ENCODE measurements at regions not wholly inside any gene's neighbourhood (a gene's known extent, or its start where the extent isn't known, plus 50 kb on each side); places are given as distances from the start of the nearest gene placed in this dataset.
"Not testable (repeated sequence)": the region's sequence is repeated elsewhere in the genome, so short reads cannot be mapped to it uniquely, and the experiment has no call there.

GRCh38 chr15:47876986-47877385 is 159.7 kb downstream of the SEMA6D start:
- no peak for DNase-seq (ENCODE audit: low spot score)
- intact Hi-C loops (cut with DNase I), result no loop called here

- DNase-seq (ENCODE audit: low spot score), result no peak
- intact Hi-C loops (cut with DNase I), result no loop called here
Measured at GRCh38 chr15:47877836-47878235, 160.5 kb downstream of the SEMA6D start.

GRCh38 chr15:47885920-47886319 is 168.6 kb downstream of the SEMA6D start:
- intact Hi-C loops (cut with DNase I), result no loop called here
- no peak for DNase-seq (ENCODE audit: low spot score)

DNA sequence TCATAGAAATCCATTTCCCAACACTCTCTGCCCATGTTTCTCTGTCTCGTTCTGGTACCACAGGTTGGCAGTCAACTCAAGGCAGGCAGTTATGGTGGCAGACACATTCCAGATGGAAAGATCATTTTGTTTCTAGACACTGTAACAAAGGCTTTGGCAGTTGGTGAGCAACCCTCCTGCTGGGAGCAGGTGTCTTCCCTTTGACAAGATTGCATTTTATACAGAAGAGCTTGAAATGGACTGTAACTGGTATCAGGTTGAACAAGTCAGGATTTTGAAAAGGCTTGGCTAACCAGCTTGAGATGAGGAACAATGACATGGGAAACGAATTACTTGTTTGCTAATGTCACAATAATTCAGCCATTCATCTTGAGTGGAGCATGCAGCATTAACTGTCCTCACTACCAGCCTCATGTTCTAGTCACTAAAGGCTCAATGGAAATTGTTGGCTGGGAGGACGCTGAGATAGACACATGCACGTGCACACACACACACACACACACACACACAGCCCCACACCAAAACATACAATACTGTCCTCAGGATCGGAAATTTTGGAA is 170.0 kb downstream of the SEMA6D start:
- intact Hi-C loops (cut with DNase I), result no loop called here
- DNase-seq (ENCODE audit: low spot score), result no peak

DNA sequence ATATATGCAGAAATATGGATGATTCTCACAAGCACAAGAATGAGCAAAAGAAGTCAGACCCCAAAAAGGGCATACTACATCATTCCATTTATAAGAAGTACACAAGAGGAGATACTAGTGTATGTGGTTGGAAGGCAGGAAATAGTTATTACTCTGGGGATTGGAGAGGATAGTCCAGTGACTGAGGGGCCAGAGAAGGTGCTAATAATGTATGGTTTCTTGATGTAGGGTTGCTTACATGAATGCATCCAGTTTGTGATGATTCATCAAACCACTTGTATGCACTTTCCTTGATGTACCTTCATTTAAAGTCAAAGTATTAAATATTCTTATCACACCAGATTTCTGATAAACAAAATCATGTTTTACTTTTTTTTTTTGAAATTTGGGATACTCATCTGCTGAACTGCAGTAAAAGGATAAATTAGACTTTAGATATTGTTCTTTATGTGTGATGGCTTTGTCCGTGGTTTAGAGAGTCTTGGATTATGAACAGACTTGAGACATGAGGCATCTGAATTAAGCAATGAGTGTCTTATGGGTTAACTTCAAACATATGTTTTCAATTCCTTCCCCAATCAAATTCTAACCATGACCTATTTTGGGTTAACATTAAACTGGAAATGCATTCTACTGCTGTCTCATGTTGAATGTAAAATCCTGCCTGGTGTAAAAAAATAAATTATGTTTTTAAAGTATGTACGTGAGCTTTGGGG is 171.2 kb downstream of the SEMA6D start:
- intact Hi-C loops (cut with DNase I), result no loop called here
- no peak for DNase-seq (ENCODE audit: low spot score)

DNA sequence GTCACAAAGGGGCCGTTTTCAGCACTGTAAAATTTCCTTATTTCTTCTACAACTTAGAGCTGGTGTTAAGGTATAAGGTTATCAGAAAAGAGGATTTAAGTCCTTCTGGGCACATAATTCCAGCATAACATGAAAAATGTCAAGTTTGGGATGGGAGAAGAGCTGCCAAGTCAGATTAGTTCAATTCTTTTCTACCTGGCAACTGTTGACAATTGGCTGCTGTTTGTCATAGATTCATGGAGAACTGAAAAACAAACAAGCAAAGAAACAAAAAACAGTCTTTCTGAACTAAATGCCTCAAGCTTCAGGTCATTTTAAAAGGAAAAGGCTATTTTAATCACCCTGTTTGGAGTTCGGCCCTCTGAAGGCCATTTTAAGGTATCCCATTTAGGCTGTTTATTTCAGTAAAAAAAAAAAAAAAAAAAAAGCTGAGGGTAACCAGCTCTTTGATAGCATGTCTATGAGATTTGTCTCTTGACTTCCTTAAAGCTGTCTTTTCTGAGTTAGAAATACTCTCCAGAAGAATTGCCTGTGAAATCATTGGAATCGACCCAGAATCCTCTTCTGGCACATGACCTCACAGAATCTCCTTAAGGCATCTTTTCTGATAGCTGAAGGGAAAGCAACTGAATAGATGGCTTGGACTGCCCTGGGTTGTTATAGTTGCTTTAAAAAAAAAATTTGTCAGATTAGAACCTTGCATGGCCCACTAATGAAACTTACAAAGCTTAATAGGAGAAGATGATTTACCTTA is 173.3 kb downstream of the SEMA6D start:
- no peak for DNase-seq (ENCODE audit: low spot score)
- intact Hi-C loops (cut with DNase I), result no loop called here

DNA sequence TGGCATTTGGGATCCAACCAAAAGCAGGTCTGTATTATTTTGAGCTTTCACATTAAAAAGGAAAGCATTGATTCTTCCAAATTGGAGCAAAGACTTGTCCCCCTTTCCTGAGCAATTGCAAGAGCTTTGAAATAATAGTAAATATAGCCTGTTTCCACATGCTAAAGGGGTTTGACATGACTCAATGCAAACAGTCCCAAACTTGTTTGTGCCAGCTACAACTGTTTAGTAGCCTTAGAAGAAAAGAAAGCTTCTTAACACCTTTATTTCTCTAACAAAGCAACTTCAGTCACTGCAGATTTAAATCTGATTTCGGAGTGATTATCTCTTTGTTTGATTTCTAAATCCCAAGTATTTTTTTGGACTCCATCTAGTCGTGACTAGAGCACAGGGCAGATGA is 180.2 kb downstream of the SEMA6D start:
- DNase-seq (ENCODE audit: low spot score), result no peak
- intact Hi-C loops (cut with DNase I), result no loop called here

DNA sequence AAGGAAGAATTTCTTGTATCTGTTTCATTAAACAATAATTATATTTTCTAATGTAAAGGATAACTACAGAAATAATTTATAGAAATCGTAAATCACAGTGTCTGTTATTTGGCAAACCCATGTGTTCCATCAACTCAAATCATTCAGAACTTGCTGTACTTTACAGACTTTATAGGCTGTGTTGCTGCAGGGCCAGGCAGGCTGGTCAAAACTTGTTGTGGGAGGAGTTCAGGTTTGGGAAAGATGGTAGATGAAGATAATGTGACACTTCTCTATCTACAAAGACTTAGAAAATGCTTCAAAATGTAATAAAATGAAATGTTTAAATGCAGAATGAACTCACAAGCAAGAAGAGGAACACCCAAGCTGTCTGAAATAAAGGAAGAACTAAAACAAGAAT is 183.4 kb downstream of the SEMA6D start:
- intact Hi-C loops (cut with DNase I), result no loop called here
- DNase-seq (ENCODE audit: low spot score), result no peak

DNA sequence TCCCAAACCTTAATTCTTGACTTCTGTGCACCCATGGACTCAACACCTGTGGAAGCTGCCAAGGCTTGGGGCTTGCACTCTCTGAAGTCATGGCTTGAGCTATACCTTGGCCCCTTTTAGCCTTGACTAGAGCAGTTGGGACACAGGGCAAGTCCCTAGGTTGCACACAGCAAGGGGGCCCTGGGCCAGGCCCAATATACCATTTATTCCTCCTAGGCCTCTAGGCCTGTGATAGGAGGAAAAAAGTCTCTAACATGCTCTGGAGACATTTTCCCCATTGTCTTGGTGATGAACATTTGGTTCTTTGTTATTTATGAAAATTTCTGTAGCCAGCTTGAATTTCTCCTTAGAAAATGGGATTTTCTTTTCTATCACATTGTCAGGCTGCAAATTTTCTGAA is 186.1 kb downstream of the SEMA6D start:
- intact Hi-C loops (cut with DNase I), result no loop called here
- DNase-seq (ENCODE audit: low spot score), result no peak

- intact Hi-C loops (cut with DNase I), result no loop called here
- no peak for DNase-seq (ENCODE audit: low spot score)
Measured at GRCh38 chr15:47908486-47908885, 191.2 kb downstream of the SEMA6D start.

DNA sequence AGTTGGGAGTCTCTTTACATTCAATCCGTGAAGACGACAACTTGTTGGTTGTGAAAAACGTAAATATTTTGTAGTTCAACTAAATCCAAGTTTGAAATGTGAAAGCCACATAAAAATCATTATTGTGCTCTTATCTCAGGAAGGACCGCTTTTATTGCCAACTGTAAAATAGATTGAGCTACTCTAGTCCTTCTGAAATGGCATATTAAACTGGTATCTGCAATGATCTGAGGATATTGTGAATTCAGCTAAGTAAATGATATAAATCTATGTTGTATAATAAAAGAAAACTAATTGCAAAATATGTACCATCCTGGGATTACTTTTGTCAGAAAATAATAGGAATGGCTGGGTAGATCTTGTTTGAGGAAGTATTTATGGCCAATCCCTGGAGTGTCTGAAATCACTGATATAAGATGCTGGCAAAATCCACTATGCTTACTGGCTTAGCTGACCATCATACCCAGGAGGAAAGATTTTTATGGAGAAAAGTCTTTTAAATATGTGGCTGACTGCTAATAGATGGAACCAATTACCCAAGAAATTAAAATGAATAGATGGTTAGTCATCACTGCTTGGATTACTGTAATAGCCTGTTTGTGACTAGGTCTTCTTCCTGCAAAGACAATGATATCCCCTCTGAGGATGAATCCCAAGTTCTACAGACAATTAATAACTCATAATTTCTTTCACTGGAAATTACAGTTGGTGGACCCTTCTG is 191.8 kb downstream of the SEMA6D start:
- intact Hi-C loops (cut with DNase I), result no loop called here
- no peak for DNase-seq (ENCODE audit: low spot score)

DNA sequence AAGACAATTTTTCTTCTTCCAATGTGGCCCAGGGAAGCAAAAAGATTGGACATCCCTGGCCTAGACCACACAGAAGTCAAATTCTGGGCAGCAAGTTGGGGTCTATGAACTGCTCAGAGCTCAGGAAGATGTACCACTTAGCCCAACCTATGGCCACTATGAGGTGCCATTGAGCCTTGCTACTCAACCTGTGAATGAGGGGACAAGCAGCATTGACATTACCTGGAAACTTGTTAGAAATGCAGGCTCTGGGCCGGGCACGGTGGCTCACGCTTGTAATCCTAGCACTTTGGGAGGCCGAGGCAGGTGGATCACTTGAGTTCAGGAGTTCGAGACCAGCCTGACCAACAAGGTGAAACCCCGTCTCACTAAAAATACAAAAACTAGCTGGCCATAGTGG is 195.6 kb downstream of the SEMA6D start:
- intact Hi-C loops (cut with DNase I), result not testable (repeated sequence)

DNA sequence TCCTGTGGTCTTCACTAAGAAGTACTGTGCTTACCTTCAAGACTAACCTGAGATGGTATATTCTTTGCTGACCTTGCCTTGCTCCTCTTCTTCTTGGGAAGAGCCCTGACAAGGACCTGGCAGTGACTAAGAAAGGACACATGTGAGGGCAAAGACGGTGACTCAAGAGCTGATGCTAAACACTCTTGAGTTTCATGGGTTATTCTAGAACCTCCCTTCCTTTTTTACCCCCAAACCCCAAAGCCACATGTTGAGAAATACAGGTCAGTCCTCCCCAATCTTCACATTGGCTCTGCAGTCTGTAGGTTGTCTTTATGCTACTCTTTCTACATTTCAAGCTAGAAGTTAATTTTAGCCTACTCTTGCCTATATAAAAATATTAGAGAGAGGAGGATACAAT is 200.6 kb downstream of the SEMA6D start:
- intact Hi-C loops (cut with DNase I), result no loop called here
- DNase-seq (ENCODE audit: low spot score), result no peak

More for the DNA sequence above, 195.6 kb downstream of the SEMA6D start:
- not testable (repeated sequence) for DNase-seq (ENCODE audit: low spot score)

DNA sequence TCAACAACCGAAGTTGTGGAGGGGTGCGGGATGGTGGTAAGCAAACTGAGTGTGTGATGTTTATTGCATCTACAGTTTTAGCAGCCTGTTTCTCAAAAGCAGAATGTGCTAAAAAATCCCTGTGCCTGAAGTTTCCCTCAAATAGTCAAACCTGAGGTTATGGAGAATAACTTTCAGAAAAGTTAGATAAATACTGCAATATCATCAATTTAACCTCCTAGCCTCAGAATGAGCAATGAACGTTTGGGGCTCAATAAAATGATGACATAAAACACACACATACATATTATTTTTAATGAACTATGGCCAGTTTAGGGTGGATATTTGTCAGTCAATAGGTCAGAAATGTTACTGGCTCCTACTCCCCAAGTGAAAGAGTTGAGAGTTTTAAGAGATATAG is 201.6 kb downstream of the SEMA6D start:
- intact Hi-C loops (cut with DNase I), result no loop called here
- DNase-seq (ENCODE audit: low spot score), result no peak

DNA sequence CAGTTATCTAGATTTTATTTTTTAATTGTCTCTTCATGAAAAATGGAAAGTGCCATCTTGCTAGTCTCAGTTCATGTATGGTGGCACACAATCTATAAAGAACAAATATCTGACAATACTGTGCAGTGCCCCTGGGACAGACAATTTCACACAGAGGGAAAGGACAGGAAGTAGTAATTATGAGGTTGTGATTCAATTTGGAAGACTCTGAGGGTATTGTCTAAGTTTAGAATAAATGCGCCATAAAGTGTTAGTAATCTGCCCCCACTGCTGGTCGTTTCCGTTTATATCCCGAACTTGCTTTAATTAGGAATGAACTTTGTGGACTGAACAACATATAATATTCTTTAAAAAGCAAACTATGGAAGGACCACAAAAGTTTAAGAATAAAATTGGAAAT is 196.4 kb upstream of the SLC24A5 start:
- intact Hi-C loops (cut with DNase I), result no loop called here
- no peak for DNase-seq (ENCODE audit: low spot score)

DNA sequence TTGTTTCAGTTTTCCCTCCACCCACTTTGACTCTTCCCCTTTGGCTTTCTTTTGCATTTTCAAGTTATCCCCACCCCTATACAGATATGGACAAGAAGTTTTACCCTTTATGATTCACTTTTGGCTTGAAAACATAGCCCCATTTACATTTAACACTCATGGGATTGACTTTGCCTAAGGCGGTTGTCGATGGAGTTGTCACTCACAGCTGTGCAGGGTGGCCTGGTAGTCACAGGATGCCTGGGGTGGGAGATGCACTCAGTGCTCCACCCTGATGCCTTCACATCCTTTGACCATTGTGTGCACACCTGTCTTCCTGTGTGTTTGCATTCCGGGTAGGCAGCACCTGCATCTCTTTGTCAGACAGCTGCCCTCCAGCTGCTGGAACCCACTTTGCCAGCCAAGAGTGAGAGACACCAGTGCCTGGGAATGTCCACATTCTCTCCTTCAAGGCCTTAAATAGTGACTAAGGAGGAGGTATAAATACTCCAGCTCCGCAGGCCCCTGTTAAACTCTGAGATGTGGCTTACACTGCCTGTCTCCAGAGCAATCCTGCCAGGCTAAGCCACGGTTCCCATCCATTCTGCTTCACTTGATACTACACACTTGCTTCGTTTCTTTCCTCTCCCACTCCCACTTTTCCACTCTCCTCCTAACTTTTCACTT is 191.5 kb upstream of the SLC24A5 start:
- intact Hi-C loops (cut with DNase I), result no loop called here
- no peak for DNase-seq (ENCODE audit: low spot score)

DNA sequence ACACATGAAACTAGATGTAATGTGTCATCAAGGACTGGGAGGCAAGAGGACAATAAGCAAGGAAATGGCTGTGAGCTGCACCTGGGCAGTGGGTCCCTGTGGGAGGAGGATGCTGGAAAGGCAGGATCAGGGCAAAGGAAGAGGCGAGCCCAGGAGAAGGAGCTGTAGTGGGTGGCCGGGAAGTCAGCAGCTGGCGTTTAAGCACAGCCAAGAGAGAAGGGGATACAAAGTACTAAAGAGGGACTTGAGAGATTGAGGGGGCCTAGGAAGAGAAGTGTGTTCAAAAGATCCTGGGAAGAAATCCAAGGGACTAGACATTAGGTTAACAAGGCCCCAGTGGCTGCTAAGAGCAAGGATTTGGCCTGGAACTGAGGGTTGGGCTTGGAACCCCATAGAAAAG is 188.5 kb upstream of the SLC24A5 start:
- intact Hi-C loops (cut with DNase I), result no loop called here
- no peak for DNase-seq (ENCODE audit: low spot score)

- no peak for DNase-seq (ENCODE audit: low spot score)
- intact Hi-C loops (cut with DNase I), result no loop called here
Measured at GRCh38 chr15:47932951-47933641, 187.7 kb upstream of the SLC24A5 start.

GRCh38 chr15:47933865-47934264 is 186.9 kb upstream of the SLC24A5 start:
- DNase-seq (ENCODE audit: low spot score), result no peak
- intact Hi-C loops (cut with DNase I), result no loop called here

Data from cardiac septum (tissue), 1 donor.